Nephron (organoid): ENCODE measurements at regions not wholly inside any gene's neighbourhood (a gene's known extent, or its start where the extent isn't known, plus 50 kb on each side); places are given as distances from the start of the nearest gene placed in this dataset.
A peak's percentile ranks its signal among the peaks of the same experiment; 100 is the strongest.

Experiments used
- H3K27ac Mint-ChIP-seq, 3 experiments: 2 replicates each; pipeline ENCODE4 v1.8.0; 2020; ENCODE audit warnings: mixed read lengths in 3 of 3, mild to moderate bottlenecking in 2 of 3, moderate library complexity in 1 of 3
- H3K27me3 Mint-ChIP-seq: 2 replicates; pipeline ENCODE4 v1.8.0; 2021; ENCODE audit warnings: low read depth, mild to moderate bottlenecking, moderate library complexity, mixed read lengths
- H3K36me3 Mint-ChIP-seq: 2 replicates; pipeline ENCODE4 v1.8.0; 2020; ENCODE audit warnings: low read depth, mixed read lengths
- H3K4me1 Mint-ChIP-seq: 2 replicates; pipeline ENCODE4 v1.8.0; 2020; ENCODE audit warnings: mixed read lengths
- H3K4me3 Mint-ChIP-seq, 3 experiments: 2 replicates each; pipeline ENCODE4 v1.8.0; 2020; ENCODE audit warnings: mild to moderate bottlenecking in 3 of 3, mixed read lengths in 3 of 3, moderate library complexity in 2 of 3
- H3K9me3 Mint-ChIP-seq: 2 replicates; pipeline ENCODE4 v1.8.0; 2020; ENCODE audit warnings: mixed read lengths
- CTCF ChIP-seq, 3 experiments: fragments of 200-600 bp; sonication (generic); IDR thresholded peaks; one replicate each; pipeline ENCODE4 v1.5.0; 2021; ENCODE audit warnings: antibody characterized with exemption in 3 of 3; ENCODE audit not compliant: unreplicated experiment in 3 of 3

GRCh38 chr10:58010073-58010702, 257.5 kb downstream of the IPMK start:
- Mint-ChIP-seq H3K27me3 (peaks cover 8% of the 10 kb centered on the region), H3K9me3 (no peaks in the 10 kb centered on the region), H3K4me3 (no peak overlapping the region), H3K36me3 (no peaks in the 10 kb centered on the region), H3K4me1 (peaks cover 7% of the 10 kb centered on the region), H3K27ac (no peak overlapping the region)
- no peak for TF ChIP-seq CTCF (IDR thresholded peaks at IDR 0.05; ENCODE audit: unreplicated experiment in 3 of 3)

GRCh38 chr10:58003945-58004344, 263.7 kb downstream of the IPMK start:
- Mint-ChIP-seq H3K27me3 (no peaks in the 10 kb centered on the region), H3K36me3 (no peaks in the 10 kb centered on the region), H3K4me3 (no peak overlapping the region), H3K9me3 (no peaks in the 10 kb centered on the region), H3K4me1 (no peaks in the 10 kb centered on the region), H3K27ac (no peak overlapping the region)
- no peak for TF ChIP-seq CTCF (IDR thresholded peaks at IDR 0.05; ENCODE audit: unreplicated experiment in 3 of 3)

- Mint-ChIP-seq H3K27me3 (no peaks in the 10 kb centered on the region), H3K9me3 (no peaks in the 10 kb centered on the region), H3K4me3 (no peak overlapping the region), H3K4me1 (no peaks in the 10 kb centered on the region), H3K36me3 (no peaks in the 10 kb centered on the region), H3K27ac (no peak overlapping the region)
- no peak for TF ChIP-seq CTCF (IDR thresholded peaks at IDR 0.05; ENCODE audit: unreplicated experiment in 3 of 3)
Measured at GRCh38 chr10:58001159-58001558, 266.5 kb downstream of the IPMK start.

GRCh38 chr10:57996536-57996935, 271.2 kb downstream of the IPMK start:
- no peaks in the 10 kb centered on the region for H3K27me3 Mint-ChIP-seq
- H3K36me3 Mint-ChIP-seq = no peaks in the 10 kb centered on the region
- H3K4me1 Mint-ChIP-seq = no peaks in the 10 kb centered on the region
- no peaks in the 10 kb centered on the region for H3K9me3 Mint-ChIP-seq
- no peak overlapping the region for H3K27ac Mint-ChIP-seq
- no peak for TF ChIP-seq CTCF (IDR thresholded peaks at IDR 0.05; ENCODE audit: unreplicated experiment in 3 of 3)
- no peak overlapping the region for H3K4me3 Mint-ChIP-seq

GRCh38 chr10:57993302-57993701, 274.4 kb downstream of the IPMK start:
- H3K9me3 Mint-ChIP-seq = no peaks in the 10 kb centered on the region
- H3K4me1 Mint-ChIP-seq = no peaks in the 10 kb centered on the region
- no peaks in the 10 kb centered on the region for H3K36me3 Mint-ChIP-seq
- no peak for TF ChIP-seq CTCF (IDR thresholded peaks at IDR 0.05; ENCODE audit: unreplicated experiment in 3 of 3)
- no peak overlapping the region for H3K4me3 Mint-ChIP-seq
- H3K27me3 Mint-ChIP-seq = no peaks in the 10 kb centered on the region
- H3K27ac Mint-ChIP-seq = no peak overlapping the region

GRCh38 chr10:57992321-57993077, 275.2 kb downstream of the IPMK start:
- Mint-ChIP-seq H3K9me3 (no peaks in the 10 kb centered on the region), H3K4me1 (no peaks in the 10 kb centered on the region), H3K27me3 (no peaks in the 10 kb centered on the region), H3K4me3 (no peak overlapping the region), H3K27ac (peak overlapping the region in 2 of 3 experiments; percentile 6 to 24), H3K36me3 (no peaks in the 10 kb centered on the region)
- TF ChIP-seq CTCF (IDR thresholded peaks at IDR 0.05; ENCODE audit: unreplicated experiment in 3 of 3) = no peak
